ENCODE measurements at regions not wholly inside any gene's neighbourhood (a gene's known extent, or its start where the extent isn't known, plus 50 kb on each side); places are given as distances from the start of the nearest gene placed in this dataset.

- TF ChIP-seq FOXK2 (IDR thresholded peaks at IDR 0.05), result no peak
- TF ChIP-seq FOXM1 (IDR thresholded peaks at IDR 0.05; ENCODE audit: borderline replicate concordance), result no peak
- no peak for TF ChIP-seq HDGF (IDR thresholded peaks at IDR 0.05; ENCODE audit: borderline replicate concordance)
- TF ChIP-seq ELF4 (IDR thresholded peaks at IDR 0.05), result no peak
- no peak for TF ChIP-seq LEF1 (IDR thresholded peaks at IDR 0.05; ENCODE audit: borderline replicate concordance)
- TF ChIP-seq BHLHE40 (IDR thresholded peaks at IDR 0.05; ENCODE audit: borderline replicate concordance), result no peak
- no peak for TF ChIP-seq CTBP1 (IDR thresholded peaks at IDR 0.05; ENCODE audit: borderline replicate concordance)
- TF ChIP-seq L3MBTL2 (conservative IDR thresholded peaks at IDR 0.05), result no peak
- no peak for TF ChIP-seq SP1 (IDR thresholded peaks at IDR 0.05)
- no peak for TF ChIP-seq TARDBP (IDR thresholded peaks at IDR 0.05)
- no peak for TF ChIP-seq PKNOX1 (IDR thresholded peaks at IDR 0.05)
- TF ChIP-seq SUZ12 (IDR thresholded peaks at IDR 0.05), result no peak
- TF ChIP-seq FOXA1 (IDR thresholded peaks at IDR 0.05), result no peak
- no peak for TF ChIP-seq NFRKB (IDR thresholded peaks at IDR 0.05)
Observed at GRCh38 chr5:62256161-62257019, 49.6 kb upstream of the KIF2A start.
